Breast epithelium (tissue), 3 donors: ENCODE measurements at regions not wholly inside any gene's neighbourhood (a gene's known extent, or its start where the extent isn't known, plus 50 kb on each side); places are given as distances from the start of the nearest gene placed in this dataset.

Experiments
- CTCF ChIP-seq, 3 donors: fragments of 450-650 bp; IDR thresholded peaks; one replicate each; pipeline ENCODE4 v1.5.1; 2016 to 2017; ENCODE audit warnings: antibody characterized with exemption in 3 of 3, mild to moderate bottlenecking in 3 of 3, moderate library complexity in 3 of 3
- POLR2A ChIP-seq: fragments of 450-650 bp; IDR thresholded peaks from one replicate; pipeline ENCODE4 v1.6.1; 2016; ENCODE audit warnings: antibody characterized with exemption, mild to moderate bottlenecking, moderate library complexity

DNA sequence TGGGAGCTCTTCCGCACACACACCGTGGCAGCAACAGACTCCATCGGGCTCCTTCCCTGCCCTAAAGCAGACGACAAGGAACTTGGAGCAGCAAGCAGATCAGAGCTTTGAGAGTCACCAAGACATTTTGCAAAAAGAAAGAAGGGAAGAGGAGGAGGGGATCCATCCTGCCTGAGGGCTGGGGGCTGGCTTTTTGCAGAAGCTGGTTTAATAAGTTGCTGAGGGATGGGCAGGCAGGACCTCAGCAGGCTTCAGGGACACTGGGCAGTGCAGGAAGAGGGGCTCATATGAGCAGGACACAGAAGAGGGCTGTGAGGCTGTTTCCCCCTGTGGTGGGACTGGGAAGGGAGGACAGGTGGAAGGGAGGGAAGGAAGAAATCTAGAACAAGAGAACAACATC is 133.4 kb upstream of the GSC start:
- TF ChIP-seq CTCF (IDR thresholded peaks at IDR 0.05) (no peak), POLR2A (no peak)
